ENCODE measurements at regions not wholly inside any gene's neighbourhood (a gene's known extent, or its start where the extent isn't known, plus 50 kb on each side); places are given as distances from the start of the nearest gene placed in this dataset.
"Not testable (repeated sequence)": the region's sequence is repeated elsewhere in the genome, so short reads cannot be mapped to it uniquely, and the experiment has no call there.

DNA sequence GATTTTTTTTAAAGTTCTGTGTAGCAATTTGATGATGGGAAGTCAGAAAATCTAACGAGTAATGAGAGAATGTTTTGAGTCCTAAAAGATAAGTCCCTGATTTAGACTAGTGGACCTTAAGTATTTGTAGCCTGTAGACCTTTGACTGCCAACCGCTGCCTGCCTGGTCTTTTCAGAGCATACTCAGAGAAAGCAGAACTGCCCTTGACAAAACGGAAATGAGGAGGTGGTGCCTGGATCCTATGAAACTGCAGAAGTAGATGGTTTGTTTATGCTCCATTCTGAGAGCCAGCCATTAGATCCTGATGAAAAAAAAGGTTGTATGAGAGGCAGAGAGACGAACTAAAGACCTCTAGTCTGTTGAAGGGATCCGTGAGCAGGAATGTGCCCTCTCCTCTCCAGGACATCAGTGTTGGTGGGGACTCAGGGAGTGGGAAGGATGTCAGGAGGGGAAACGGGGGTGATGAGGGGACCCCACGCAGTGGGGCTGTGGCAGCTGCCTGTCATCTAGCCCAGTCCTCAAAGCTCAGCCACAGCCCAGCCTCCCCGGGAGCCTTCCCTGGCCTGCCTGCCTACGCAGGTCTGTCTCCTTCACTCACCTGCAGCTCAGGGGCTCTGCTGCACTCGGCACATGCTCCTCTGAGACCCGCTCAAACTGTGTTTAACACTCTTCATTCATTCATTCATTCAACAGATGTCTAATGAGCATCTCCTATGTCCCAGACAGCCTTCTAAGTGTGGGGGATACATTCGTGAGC, 447.5 kb downstream of the AACS start:
- peak; percentile 6 to 10 for DNase-seq

DNA sequence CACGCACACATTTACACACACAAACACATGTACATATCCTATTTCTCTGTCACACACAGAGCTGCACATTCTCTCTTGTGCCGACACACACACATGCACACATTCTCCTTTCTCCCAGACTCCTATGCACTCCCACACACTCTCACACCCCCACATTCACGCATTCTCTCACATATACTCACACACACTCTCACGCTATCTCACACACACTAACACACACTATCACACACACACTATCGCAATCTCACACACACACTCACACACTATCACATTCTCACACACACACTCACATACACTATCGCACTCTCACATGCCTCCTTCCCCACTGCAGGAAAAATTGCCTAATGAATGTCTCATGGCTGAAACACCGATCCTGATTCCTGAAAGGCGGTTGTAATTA, 450.7 kb downstream of the AACS start:
- DNase-seq = no peak

DNA sequence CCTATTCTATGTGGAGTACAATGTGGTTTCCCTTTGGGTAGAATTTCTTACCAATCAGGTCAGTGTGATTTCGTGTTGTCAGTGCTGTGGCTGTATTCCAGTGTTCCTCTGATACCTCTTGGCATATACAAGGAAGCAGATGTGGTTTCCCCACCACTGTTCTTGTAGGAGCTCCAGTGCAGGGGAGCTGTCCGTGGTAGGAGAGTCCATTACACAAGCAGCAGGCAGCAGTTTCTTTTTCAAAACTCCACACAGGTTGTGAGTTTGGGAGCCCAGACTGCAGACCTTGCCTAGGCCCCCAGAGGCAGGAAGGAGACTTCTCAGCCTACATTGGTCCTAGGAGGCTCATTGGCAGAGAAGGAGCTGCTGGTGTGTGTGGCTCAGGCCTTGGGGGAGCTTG, 452.8 kb downstream of the AACS start:
- no peak for DNase-seq

DNA sequence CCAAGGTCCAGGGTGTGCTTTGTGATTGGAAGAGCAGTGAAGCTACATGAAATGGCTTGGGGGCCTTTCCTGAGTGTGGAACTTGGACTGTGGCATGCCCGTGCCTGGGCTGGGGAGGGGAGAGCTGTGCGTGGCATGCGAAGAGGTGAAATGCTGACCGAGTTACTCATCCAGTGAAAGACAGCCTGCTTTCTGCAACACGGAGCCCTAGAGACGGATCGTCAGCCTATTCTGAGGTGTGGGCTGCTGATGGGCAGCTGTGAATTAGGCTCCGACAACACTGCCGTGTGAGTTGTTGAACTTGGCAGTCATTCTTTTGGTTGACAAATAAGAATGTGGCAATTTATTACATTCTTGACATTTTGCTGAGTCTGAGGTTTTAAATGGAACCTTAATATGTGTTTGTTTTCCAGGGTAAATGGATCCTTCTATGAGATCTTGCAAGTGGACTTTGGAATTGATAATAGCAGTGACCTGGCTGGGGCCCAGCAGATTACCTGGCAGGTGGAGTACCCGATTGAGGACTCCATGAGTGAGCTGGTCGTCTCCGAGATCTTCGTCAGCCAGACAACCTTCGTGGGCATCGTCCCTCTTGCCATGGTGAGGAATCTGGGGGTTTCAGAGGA, 453.9 kb downstream of the AACS start:
- no peak for DNase-seq

DNA sequence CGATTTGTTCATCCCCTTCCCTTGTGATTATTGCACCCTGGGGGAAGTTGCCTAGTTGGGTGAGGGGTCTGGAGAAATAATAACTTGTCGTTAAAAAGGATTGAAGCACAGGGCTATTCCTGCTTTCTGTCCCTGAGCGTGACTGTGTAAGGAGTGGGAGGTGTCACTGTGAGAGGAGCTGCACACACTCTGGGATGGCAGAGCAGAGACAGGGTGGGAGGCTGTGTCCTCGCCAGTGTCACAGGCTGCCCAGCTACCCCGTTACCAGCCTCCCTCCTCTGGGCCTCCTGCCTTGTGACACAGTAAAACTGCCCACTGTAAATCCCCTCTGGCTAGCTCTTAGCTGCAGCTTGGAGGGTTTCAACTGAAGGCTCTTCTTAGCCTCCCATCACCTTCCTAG, 460.6 kb downstream of the AACS start:
- no peak for DNase-seq

DNA sequence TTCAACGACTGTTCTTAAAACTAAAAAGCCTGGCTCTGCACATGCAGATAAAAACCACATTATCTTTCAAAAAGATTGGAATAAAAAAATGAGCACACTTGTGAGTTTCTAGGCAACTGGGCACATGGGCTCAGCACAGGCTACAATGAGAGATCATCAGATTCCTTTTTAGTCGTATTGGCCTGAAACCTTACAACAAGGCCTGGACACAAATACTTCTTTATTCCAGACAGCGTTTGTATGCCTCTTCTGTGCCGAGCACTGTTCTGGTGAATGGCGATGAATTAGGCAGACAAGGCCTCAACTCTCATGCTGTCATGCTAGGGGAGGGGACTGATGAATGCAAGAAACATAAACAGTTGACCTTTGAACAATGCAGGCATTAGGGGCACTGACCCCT, 463.0 kb downstream of the AACS start:
- DNase-seq = no peak

DNA sequence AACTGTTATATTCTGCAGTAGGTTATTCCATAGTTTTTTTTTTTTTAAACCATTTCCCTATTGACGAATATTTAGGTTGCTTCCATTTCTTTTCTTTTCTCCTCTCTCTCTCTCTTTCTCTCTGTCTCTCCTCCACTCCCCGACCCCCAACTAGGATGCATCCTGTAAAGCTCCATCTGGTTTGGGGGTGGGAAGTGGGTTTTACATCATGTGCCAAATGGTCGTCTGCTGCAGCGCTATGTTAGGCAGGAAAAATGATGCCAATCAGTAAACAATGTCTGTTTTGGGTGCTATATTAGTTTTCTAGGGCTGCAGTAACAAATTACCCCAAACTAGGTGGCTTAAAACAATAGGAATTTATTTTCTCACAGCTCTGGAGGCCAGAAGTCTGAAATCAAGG, 465.0 kb downstream of the AACS start:
- no peak for DNase-seq

DNA sequence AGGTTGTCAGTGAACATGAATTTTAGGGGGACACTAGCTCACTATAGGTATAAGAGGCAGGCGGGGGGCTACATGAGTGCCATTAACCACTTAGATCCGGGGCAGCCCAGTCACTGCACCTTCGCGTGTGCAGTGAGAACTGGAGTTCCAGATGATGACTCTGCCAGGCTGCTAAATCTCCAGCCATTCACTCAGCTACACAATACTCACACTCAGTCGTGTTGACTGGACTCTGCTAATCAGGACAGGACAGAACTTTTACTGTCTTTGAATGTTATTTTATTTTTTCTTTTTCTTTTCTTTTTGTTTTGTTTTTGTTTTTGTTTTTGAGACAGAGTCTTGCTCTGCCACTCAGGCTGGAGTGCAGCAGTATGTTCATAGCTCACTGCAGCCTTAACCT, 465.6 kb downstream of the AACS start:
- DNase-seq = no peak

DNA sequence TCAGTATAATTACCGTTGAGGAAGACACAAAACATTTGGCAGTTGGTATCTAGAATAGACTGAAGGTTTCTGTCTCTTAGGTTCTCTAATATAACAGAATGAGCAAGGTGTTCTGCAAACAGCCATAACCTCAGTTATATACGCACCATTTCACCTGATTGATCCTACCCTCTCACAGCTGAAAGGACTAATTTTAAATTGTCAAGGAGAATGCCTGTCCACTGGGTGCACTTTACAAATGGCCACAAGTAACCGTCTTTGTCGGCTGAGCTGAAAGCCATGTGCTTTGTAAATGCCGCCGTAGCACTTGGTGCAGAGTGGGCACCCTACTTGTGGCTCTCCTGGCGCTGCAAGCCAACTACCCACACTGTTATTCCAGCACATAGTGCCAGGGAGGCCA, 466.3 kb downstream of the AACS start:
- DNase-seq = no peak

DNA sequence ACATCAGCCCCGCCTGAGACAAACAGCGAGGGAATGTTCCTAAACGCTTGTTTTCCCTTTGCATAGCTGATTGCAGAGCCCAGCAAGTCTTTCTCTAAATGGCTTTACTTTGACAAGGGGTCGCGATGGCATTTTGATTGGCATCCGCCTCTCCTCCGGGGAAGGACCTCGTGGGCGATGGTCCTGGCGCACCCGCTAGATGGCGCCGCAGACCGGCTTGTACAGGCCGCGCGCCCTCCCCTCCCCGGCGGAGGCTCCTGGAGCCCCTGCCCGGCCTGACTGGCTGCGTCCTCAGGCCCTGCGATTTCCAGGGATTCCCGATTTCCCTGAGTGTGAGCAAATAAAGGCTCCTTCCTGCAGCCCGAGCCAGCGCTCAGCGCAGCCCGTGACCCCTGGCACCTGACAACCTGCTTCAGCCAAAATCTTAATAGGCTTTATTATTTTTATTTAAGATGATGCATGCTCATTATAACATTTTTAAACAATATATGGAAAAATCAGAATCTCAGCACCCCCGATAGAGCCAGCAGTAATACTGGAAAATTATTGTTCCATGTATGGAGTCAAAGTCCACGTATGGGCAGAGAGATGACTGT, 468.3 kb downstream of the AACS start:
- peak in 1 of 2 donors; percentile 15 for DNase-seq

DNA sequence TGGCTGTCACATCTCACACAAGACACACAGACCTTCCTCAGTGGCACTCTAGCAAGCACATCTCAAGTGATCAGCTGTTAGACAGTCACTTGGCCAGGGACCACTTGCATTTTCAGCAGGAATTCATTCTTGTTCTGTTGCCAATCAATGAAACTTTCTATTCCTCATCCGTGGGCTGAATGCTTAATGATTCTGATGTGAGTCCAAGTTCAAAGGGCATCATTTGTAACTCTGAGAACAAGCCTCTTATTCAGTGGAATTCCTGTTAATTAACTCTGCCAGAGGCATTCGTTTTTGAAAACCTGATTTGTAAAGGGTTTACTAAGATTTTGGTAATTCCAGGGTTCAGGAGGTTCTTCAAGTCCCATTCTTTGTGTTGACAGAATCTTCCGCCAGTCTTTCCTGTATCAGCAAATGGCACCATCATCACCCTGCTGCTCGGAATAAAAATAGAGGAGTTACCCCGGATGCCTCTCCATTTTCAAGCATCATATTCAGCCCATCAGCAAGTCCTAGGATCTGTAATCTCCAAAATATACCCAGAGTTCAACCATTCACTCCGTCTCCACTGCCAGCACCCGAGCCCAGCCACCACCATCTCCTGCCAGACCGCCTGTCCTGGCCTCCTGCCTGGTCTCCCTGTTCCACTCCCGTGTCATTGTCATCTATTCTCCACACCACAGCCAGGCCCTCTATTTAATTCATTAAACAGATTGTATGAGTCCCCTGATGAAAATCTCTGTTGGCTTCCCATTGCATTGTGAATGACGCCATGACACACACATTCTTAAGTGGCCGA, 473.4 kb downstream of the AACS start:
- no peak for DNase-seq

DNA sequence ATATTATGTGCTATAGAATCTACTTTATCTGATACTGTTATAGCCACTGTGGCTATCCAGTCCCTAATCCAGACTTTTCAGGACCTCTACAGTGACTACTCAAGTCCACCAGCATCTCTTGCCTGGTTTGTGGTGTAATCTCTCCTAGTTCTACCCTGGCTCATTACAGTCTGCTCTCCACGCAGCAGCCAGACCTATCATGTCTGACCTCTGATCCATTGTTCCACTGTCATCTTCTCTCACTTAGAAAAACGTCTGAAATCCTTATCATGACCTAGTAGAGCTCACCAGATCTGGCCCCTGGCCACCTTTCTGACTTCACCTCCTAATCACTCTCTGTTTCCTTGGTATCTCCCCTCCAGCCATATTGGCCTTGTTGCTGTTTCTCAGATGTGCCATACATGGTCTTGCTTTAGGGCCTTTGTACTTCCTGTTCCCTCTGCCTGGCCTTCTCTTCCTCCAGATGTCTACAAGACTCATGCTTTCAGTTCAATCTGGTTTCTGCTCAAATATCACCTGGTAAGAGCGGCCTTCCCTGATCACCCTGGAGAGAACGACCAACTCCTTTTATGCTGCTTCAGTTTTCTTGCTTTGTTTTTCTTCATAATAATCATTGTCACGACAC, 475.5 kb downstream of the AACS start:
- DNase-seq = no peak

DNA sequence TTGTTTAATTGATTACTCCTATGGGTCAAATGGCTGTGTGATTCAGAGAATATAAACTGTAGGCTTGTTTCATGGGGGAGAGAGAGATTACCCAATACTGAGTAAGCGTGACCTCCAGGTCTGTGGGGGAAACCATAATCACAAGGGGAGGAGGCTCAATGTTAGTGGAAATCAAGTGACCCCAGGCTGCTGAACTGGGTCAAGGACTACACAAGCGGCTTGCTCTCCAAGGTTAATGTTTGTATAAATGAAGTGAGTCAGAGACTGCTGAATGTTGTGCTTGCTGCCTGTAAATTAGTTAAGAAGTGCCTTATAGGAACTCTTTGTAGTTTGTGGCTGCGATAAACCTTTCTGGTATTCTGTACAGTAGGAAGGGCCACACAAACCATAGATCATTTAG, 479.7 kb downstream of the AACS start:
- DNase-seq = no peak

DNA sequence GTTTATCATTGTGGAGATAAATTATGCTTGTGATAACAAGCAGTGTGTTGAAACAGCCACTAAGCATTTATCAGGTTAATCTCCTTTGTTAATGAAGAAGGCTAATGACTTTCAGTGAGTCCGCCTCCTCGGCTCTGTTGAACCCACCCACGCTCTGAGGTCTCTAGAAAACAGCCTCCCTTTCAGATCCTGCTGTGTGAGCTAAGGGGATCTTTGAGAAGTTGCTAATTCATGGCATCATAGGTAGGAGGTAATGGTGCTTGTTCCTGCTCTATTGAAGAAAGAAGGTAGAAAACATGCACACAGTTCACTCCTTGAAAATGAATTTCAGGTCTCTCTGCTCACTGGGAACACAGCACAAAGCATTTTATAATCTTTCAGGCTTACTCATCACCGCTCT, 483.9 kb downstream of the AACS start:
- no peak for DNase-seq

DNA sequence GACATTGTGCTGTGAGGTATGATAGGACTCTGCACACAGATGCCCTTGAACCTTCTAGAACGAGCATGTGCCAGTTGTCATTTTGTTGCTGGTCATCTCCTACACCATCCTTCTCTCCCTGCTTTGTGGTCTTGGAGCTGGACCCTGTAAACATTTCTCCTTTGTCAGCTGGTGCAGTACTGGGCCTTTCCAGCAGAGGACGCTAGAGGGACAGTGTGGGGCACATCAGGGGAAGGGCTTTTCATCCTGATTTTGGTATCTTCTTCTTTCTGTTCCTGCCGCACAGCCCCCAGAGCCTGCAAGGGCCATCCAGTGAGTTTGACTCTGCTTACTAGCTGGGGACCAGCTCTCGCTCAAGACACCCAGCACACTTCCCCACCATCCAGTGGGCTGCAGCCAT, 484.6 kb downstream of the AACS start:
- DNase-seq = no peak

DNA sequence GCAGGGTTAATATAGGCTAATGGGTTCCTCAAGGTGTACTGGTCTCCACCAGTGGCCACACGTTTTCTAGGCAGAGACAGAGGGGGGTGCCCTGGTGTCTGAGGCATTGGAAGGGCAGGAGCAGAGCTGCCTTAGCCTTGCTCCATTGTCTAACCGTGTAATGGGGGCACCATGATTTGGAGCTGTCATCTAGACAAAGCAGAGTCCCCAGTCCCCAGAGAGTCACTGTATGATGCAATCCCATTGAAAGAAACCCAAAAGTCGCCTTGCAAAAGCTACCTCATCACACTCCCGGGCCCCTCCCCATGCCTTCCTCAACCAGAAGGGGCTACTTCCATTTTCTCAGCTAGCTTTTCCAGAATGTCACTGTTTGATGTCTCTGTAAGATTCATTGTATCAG, 487.1 kb downstream of the AACS start:
- DNase-seq = no peak

DNA sequence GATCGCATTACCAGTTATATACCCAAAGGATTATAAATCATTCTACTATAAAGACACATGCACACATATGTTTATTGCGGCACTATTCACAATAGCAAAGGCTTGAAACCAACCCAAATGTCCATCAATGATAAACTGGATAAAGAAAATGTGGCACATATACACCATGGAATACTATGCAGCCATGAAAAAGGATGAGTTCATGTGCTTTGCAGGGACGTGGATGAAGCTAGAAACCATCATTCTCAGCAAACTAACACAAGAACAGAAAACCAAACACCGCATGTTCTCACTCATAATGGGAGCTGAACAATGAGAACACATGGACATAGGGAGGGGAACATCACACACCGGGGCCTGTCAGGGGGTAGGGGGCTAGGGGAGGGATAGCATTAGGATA, 495.8 kb downstream of the AACS start:
- DNase-seq = not testable (repeated sequence)

DNA sequence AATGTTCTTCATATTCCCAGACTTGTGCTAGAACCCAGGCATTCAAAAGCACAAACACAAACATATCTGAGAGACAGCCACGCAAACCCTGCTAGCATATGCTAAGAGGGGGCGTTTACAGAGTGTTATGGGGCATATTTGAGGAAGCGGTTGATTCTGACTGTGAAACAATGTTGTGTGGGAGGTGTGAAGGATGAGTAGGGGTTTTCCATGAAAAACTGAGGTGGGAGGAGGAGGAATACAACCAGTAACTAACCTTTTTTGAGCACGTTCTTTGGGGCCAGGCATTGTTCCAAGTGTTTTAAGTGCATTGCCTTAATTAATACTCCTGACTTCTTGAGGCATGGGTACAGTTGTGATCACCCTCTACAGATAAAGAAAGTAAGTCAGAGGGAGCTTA, 499.5 kb downstream of the AACS start:
- DNase-seq = peak; percentile 15 to 18

DNA sequence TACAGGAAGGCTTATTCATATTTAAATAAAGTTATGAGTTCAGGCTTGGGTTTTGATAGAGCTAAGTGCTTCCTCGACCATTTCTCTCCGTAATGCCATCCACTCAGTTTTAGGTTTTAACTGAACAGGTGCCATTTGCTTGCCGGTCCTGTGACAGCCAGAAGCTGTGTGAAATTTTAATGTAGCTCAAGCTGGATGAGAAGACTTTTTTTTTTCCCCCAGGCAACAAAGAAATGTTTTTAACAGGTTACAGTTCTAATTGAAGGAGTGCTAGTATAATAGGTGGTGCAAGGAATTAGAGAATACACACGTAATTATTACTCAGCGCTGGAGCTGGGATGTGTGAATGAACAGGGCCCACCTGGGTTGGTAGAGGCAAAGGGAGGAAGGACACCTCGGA, 502.3 kb downstream of the AACS start:
- DNase-seq = no peak

DNA sequence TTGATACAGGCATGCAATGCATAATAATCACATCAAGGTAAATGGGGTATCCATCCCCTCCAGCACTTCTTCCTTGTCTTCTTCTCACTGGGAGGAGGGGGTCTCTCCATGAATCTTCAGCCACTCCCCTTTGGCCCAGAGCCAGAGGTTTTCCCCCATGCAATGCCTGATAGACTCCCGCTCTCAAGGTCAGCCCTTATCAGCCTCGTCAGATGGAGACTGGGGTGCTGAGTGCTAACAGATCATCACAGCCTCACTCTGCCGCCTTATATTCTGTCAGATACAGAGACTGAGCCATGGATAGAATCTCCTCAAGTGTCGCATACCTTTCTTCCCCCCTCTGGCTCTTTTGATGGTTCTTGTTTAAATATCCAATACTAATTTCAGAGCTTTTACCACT, 503.1 kb downstream of the AACS start:
- no peak for DNase-seq

DNA sequence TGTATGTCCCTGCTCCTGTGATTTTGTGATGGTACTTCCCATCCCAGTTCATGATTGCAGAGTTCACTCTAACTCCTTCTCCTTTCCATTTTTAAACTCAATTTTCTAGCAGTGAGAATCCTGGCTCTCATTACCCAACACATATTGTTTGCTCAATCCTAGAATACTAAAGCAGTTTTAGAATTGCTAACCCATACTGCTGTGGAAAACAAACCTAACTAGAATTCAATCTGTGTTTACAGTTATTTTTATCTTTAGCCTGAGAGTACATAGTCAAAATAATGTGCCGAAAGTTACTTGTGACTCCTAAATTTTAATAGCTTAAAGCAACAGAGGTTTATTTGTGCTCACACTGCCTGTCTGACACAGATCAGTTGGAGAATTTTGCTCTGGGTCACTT, 508.0 kb downstream of the AACS start:
- DNase-seq = no peak

DNA sequence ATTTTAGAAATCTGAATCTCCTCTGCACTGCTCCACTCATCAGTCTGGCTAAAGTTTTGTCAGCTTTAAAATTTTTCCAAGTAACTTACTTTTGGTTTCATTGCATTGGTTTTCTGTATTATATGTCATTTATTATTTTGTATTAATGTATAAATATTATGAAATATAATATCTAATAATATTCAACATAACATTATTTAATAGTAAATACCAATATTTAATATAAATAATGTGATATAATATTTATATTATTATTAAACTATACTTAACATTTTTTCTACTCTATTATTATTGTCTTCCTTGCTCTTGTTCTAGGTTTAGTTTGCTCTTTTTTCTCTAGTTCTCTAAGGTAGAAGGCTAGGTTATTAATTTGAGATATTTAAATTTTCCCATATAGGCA, 512.1 kb downstream of the AACS start:
- DNase-seq = no peak

DNA sequence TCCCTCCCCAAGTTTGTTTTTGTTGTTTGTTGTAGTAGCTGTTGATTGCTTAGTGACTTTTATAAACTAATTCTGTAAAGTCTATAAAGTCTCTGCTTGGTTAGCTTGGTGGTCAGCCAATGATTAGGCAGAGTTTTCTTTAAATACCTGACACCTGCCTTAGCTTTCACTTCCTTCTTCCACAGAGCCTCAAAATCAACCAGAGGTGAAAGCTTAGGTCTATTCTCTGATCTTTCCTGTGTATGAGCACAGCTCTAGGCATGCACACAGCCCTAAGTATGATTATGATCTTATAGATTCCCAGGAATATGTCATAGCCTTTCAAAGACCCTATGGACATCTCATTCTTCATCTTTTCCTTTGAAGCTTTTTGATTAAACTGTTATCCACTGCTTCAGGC, 514.7 kb downstream of the AACS start:
- DNase-seq = no peak
